GM23248 (cell line): ENCODE measurements at regions not wholly inside any gene's neighbourhood (a gene's known extent, or its start where the extent isn't known, plus 50 kb on each side); places are given as distances from the start of the nearest gene placed in this dataset.

Experiments
- EZH2 ChIP-seq: fragments of 200-600 bp; sonication (generic); IDR thresholded peaks from 2 replicates; pipeline ENCODE4 v1.6.1; 2018; ENCODE audit warnings: antibody characterized with exemption, mild to moderate bottlenecking; ENCODE audit not compliant: insufficient read depth, poor library complexity, severe bottlenecking
- EZH2phosphoT487 ChIP-seq: fragments of 200-600 bp; sonication (generic); IDR thresholded peaks from 2 replicates; pipeline ENCODE4 v1.6.1; 2018; ENCODE audit warnings: antibody characterized with exemption, moderate library complexity, mild to moderate bottlenecking, low read depth; ENCODE audit not compliant: insufficient read depth

- TF ChIP-seq EZH2 (no peak), EZH2phosphoT487 (no peak)
Measured at GRCh38 chr14:26191123-26191522, 406.7 kb downstream of the NOVA1 start.
